H1 (cell line): ENCODE measurements at regions not wholly inside any gene's neighbourhood (a gene's known extent, or its start where the extent isn't known, plus 50 kb on each side); places are given as distances from the start of the nearest gene placed in this dataset.

Experiments used
- CBX5 ChIP-seq: fragments of 300-800, 300-1000 bp; sonication (generic); IDR thresholded peaks from 2 replicates; pipeline ENCODE4 v1.7.1; 2016; ENCODE audit warnings: antibody characterized with exemption, low read length, low read depth
- EGR1 ChIP-seq: IDR thresholded peaks from 2 replicates; pipeline ENCODE4 v1.6.1; 2011; ENCODE audit warnings: low read depth, low read length, borderline replicate concordance
- HDAC2 ChIP-seq, 2 experiments: fragments of 300-600 bp in 1 of 2; sonication (generic) in 1 of 2; IDR thresholded peaks; 2 replicates each; pipeline ENCODE4 v1.6.1; 2011 to 2012; ENCODE audit warnings: low read depth in 2 of 2, low read length in 2 of 2, mild to moderate bottlenecking in 2 of 2, moderate library complexity in 2 of 2, borderline replicate concordance in 1 of 2, inconsistent platforms in 1 of 2
- KDM5A ChIP-seq: fragments of 200-600 bp; IDR thresholded peaks from 2 replicates; pipeline ENCODE4 v1.7.1; 2012; ENCODE audit warnings: mild to moderate bottlenecking, low read length, inconsistent platforms, mixed read lengths
- NRF1 ChIP-seq: IDR thresholded peaks from 2 replicates; pipeline ENCODE4 v1.6.1; 2011; ENCODE audit warnings: mild to moderate bottlenecking, low read depth, low read length, improper control_type of control experiment
- RNF2 ChIP-seq: fragments of 200-900, 300-1000 bp; sonication (generic); IDR thresholded peaks from 2 replicates; pipeline ENCODE4 v1.7.1; 2016; ENCODE audit warnings: borderline replicate concordance, low read depth, mild to moderate bottlenecking, antibody characterized with exemption, low read length; ENCODE audit not compliant: poor library complexity, severe bottlenecking; ENCODE audit errors: missing control alignments
- SP2 ChIP-seq: IDR thresholded peaks from 2 replicates; pipeline ENCODE4 v1.6.1; 2012; ENCODE audit warnings: mild to moderate bottlenecking, low read length, inconsistent platforms
- TF ChIP-seq, protein P1 (sequence below): fragments of 300-600 bp; sonication (generic); IDR thresholded peaks from 2 replicates; pipeline ENCODE4 v1.7.1; 2012; ENCODE audit warnings: low read length, moderate library complexity, mild to moderate bottlenecking, inconsistent platforms; ENCODE audit not compliant: insufficient replicate concordance
- TF ChIP-seq, protein P2 (sequence below): IDR thresholded peaks from 2 replicates; pipeline ENCODE4 v1.6.1; 2011; ENCODE audit warnings: low read length, improper control_type of control experiment

DNA sequence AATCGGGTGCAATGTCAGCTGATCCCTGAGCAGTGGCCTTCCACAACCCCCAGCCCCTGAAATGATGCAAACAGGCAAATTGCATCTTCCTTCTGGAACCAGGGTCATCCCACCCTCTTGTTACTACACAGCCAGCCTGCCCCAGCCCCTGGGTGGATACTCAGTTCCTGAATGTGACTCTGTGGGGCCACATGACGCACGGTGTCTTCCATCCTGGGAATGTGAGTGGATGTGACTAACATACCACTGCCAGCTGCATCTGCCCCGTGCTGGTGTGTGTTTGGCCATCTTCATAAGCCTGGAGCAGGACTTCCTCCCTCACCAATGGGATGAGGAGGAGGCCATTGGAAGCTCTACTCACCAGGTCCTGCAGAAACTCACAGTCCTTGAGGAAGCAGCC lies 257.9 kb upstream of the ADAMTS16 start (continued):
- TF ChIP-seq, protein P1, sequence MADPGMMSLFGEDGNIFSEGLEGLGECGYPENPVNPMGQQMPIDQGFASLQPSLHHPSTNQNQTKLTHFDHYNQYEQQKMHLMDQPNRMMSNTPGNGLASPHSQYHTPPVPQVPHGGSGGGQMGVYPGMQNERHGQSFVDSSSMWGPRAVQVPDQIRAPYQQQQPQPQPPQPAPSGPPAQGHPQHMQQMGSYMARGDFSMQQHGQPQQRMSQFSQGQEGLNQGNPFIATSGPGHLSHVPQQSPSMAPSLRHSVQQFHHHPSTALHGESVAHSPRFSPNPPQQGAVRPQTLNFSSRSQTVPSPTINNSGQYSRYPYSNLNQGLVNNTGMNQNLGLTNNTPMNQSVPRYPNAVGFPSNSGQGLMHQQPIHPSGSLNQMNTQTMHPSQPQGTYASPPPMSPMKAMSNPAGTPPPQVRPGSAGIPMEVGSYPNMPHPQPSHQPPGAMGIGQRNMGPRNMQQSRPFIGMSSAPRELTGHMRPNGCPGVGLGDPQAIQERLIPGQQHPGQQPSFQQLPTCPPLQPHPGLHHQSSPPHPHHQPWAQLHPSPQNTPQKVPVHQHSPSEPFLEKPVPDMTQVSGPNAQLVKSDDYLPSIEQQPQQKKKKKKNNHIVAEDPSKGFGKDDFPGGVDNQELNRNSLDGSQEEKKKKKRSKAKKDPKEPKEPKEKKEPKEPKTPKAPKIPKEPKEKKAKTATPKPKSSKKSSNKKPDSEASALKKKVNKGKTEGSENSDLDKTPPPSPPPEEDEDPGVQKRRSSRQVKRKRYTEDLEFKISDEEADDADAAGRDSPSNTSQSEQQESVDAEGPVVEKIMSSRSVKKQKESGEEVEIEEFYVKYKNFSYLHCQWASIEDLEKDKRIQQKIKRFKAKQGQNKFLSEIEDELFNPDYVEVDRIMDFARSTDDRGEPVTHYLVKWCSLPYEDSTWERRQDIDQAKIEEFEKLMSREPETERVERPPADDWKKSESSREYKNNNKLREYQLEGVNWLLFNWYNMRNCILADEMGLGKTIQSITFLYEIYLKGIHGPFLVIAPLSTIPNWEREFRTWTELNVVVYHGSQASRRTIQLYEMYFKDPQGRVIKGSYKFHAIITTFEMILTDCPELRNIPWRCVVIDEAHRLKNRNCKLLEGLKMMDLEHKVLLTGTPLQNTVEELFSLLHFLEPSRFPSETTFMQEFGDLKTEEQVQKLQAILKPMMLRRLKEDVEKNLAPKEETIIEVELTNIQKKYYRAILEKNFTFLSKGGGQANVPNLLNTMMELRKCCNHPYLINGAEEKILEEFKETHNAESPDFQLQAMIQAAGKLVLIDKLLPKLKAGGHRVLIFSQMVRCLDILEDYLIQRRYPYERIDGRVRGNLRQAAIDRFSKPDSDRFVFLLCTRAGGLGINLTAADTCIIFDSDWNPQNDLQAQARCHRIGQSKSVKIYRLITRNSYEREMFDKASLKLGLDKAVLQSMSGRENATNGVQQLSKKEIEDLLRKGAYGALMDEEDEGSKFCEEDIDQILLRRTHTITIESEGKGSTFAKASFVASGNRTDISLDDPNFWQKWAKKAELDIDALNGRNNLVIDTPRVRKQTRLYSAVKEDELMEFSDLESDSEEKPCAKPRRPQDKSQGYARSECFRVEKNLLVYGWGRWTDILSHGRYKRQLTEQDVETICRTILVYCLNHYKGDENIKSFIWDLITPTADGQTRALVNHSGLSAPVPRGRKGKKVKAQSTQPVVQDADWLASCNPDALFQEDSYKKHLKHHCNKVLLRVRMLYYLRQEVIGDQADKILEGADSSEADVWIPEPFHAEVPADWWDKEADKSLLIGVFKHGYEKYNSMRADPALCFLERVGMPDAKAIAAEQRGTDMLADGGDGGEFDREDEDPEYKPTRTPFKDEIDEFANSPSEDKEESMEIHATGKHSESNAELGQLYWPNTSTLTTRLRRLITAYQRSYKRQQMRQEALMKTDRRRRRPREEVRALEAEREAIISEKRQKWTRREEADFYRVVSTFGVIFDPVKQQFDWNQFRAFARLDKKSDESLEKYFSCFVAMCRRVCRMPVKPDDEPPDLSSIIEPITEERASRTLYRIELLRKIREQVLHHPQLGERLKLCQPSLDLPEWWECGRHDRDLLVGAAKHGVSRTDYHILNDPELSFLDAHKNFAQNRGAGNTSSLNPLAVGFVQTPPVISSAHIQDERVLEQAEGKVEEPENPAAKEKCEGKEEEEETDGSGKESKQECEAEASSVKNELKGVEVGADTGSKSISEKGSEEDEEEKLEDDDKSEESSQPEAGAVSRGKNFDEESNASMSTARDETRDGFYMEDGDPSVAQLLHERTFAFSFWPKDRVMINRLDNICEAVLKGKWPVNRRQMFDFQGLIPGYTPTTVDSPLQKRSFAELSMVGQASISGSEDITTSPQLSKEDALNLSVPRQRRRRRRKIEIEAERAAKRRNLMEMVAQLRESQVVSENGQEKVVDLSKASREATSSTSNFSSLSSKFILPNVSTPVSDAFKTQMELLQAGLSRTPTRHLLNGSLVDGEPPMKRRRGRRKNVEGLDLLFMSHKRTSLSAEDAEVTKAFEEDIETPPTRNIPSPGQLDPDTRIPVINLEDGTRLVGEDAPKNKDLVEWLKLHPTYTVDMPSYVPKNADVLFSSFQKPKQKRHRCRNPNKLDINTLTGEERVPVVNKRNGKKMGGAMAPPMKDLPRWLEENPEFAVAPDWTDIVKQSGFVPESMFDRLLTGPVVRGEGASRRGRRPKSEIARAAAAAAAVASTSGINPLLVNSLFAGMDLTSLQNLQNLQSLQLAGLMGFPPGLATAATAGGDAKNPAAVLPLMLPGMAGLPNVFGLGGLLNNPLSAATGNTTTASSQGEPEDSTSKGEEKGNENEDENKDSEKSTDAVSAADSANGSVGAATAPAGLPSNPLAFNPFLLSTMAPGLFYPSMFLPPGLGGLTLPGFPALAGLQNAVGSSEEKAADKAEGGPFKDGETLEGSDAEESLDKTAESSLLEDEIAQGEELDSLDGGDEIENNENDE = no peak
- no peak for TF ChIP-seq RNF2
- no peak for TF ChIP-seq CBX5
- TF ChIP-seq NRF1 = no peak
- TF ChIP-seq KDM5A = no peak
- TF ChIP-seq, protein P2, sequence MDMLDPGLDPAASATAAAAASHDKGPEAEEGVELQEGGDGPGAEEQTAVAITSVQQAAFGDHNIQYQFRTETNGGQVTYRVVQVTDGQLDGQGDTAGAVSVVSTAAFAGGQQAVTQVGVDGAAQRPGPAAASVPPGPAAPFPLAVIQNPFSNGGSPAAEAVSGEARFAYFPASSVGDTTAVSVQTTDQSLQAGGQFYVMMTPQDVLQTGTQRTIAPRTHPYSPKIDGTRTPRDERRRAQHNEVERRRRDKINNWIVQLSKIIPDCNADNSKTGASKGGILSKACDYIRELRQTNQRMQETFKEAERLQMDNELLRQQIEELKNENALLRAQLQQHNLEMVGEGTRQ = no peak
- TF ChIP-seq SP2 = no peak
- no peak for TF ChIP-seq EGR1
- no peak for TF ChIP-seq HDAC2 (IDR thresholded peaks at IDR 0.05; ENCODE audit: borderline replicate concordance in 1 of 2, low read depth in 2 of 2, low read length in 2 of 2)
